Spinal cord (tissue), 9 donors: ENCODE measurements at regions not wholly inside any gene's neighbourhood (a gene's known extent, or its start where the extent isn't known, plus 50 kb on each side); places are given as distances from the start of the nearest gene placed in this dataset.

Source experiments
- DNase-seq, 6 donors: peaks; one replicate each; pipeline versions ENCODE4 v3.0.0 to v3.0.0-alpha.2; 2013 to 2015; ENCODE audit warnings: low spot score in 6 of 6, low read depth in 4 of 6
- H3K27ac ChIP-seq: one replicate; pipeline ENCODE4 v1.5.1; 2013; ENCODE audit warnings: low read depth, low read length, control low read depth
- H3K27me3 ChIP-seq: one replicate; pipeline ENCODE4 v1.6.1; 2013; ENCODE audit warnings: low read length; ENCODE audit not compliant: control insufficient read depth, insufficient read depth
- H3K36me3 ChIP-seq: one replicate; pipeline ENCODE4 v1.6.1; 2013; ENCODE audit warnings: low read length; ENCODE audit not compliant: control insufficient read depth, insufficient read depth
- H3K4me1 ChIP-seq: one replicate; pipeline ENCODE4 v1.6.1; 2013; ENCODE audit warnings: low read length; ENCODE audit not compliant: control insufficient read depth, insufficient read depth
- H3K4me3 ChIP-seq: one replicate; pipeline ENCODE4 v1.5.1; 2013; ENCODE audit warnings: low read depth, low read length, control low read depth
- H3K9me3 ChIP-seq: one replicate; pipeline ENCODE4 v1.6.1; 2013; ENCODE audit warnings: low read length; ENCODE audit not compliant: control insufficient read depth, insufficient read depth
- WGBS: methylation state at CpG from one replicate; pipeline ENCODE4 v1.1.5; 2013; ENCODE audit warnings: missing lambda C conversion rate; ENCODE audit not compliant: insufficient coverage; 5-methylcytosine and 5-hydroxymethylcytosine counted together
- donor health status: healthy.

DNA sequence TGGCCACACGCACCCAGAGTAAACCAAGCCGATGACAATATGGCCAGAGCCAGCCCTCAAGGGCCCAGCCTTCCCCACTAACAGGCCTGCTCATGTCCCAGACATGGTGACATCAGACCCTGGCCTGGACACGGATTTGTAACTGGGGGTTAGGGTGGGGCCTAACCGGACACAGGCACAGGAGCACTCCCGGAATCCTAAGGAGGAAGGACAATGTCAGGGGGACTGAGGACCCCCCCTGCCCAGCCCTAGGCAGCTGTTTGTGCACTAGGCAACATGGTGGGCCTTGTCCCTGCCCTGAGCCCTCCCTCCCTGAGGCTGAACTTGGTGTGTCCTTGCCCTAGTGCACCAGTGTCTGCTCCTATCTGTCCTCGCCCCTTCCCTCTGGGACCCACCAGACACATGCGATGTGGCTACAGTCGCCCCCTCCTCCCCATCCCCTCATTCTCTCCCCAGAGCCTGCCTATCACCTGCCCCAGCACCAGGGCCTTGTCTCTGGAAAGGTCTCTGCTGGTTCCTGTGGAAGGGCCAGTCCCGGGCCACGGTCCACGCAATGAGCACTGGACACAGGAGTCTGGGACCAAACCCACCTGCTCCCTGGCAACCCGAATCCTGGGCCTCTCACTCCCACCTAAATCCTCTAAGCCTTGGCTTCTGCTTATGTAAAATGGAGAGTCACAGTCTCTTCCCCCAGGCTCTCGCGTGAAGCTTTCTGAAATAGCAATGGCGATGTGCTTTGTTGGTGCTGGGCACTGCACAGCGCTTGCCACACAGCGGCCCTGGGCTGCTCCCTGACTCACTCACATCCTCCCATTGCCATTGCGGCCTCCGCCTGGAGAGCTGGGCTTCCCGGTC is 76.5 kb upstream of the RAB6C start:
- Histone ChIP-seq H3K36me3 (no peaks in the 10 kb centered on the region), H3K27me3 (no peaks in the 10 kb centered on the region), H3K4me3 (no peak overlapping the region), H3K4me1 (peaks cover 9% of the 10 kb centered on the region), H3K27ac (no peak overlapping the region), H3K9me3 (no peaks in the 10 kb centered on the region)
- DNase-seq, result no peak
- WGBS, result 86% methylated on average over 18 of the region's 20 CpGs

DNA sequence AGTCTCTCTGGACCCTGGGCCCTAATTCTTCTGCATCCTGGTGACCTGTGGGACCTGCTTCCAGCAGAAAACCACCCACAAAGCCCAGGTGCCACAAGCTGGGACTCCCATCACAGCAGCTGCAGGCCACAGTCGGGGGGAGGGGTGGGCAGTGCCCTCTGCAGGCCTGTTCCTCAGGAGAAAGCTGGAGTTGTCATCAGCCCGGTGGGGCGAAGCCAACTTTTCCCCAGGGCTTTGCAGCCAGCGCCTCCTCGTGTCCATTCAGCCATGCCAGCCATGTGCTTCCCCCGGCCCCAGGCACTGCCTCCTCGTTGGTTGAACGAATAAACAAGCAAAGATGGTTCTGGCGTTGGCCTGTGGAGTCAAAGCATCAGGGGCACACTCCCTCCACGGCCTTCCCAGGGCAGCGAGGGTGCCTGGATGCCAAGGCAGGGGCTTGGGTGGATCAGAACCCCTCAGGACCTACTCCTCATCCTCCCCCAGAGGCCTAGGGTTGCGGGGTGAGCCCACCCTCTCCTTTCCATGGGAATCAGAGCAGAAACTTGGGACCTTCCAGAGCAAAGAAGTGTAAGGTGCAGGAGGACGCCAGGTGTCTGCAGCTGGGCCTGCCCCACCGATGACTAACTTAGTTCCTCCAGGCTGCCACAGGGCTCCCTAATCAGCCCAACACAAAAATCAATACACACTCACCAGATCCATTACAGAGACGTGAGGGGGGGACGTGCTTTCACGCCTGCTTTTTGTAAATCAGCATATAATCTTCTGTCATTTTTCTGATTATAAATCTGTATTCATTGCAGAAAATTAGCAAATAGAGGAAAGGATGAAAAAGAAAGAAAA is 75.7 kb upstream of the RAB6C start:
- DNase-seq, result peak in 1 of 6 donors; percentile 15
- WGBS, result 73% methylated on average over 12 of the region's 17 CpGs

DNA sequence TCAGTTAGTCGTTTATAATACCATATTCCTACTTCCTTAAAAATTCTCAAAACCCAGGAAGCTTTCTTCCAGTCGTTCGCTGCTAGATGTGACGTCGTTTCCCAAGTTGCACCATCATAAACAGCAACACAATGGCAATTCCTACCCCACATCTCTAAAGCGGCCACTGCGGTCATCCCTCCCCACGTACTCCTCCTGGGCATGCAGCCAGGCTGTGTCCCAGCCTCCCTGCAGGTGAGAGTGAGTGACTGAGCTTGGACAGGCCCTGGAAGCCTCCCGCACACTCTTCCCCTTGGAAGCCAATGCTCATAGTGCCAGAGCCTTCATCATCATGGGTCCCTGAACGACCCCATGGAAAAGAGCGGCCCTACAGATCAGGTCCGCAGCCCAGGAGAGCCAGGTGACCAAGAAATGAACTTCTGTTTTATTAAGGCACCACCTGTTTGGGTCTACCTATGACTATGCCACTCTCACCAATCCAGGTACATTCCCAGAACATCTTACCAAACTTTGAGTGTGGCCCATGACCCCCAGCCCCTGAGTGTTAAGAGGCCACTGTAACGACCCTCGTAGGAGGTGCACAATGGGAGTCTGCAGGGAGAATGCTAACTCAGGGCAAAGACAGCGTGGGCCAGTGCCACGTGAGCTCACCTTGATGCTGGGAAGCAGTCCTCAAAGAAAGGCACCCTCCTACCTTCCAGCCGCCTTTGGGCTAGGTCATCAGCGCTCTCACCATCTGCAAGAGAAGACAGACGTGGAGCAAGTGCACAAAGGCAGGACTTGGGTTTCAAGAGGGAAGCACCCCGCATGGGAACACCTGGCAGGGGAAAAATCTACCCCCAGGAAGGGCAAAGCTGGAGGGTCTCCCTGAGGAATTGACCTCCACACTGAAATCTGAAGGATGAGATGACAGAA is 74.7 kb upstream of the RAB6C start:
- no peaks in the 10 kb centered on the region for H3K27me3 ChIP-seq
- no peak overlapping the region for H3K27ac ChIP-seq
- 85% methylated on average over 16 of the region's 20 CpGs for WGBS
- H3K36me3 ChIP-seq, result no peaks in the 10 kb centered on the region
- peaks cover 15% of the 10 kb centered on the region for H3K4me1 ChIP-seq
- H3K4me3 ChIP-seq, result no peak overlapping the region
- no peaks in the 10 kb centered on the region for H3K9me3 ChIP-seq
- DNase-seq, result peak in 1 of 6 donors; percentile 7

More for the DNA sequence above, 75.7 kb upstream of the RAB6C start:
- Histone ChIP-seq H3K27me3 (no peaks in the 10 kb centered on the region), H3K36me3 (no peaks in the 10 kb centered on the region), H3K4me3 (no peak overlapping the region), H3K4me1 (peaks cover 13% of the 10 kb centered on the region), H3K27ac (no peak overlapping the region), H3K9me3 (no peaks in the 10 kb centered on the region)

- DNase-seq, result no peak
- no peak overlapping the region for H3K27ac ChIP-seq
- H3K4me1 ChIP-seq, result peaks cover 15% of the 10 kb centered on the region
- H3K27me3 ChIP-seq, result no peaks in the 10 kb centered on the region
- WGBS, result 100% methylated on average over 1 of the region's 2 CpGs
- no peak overlapping the region for H3K4me3 ChIP-seq
- H3K36me3 ChIP-seq, result no peaks in the 10 kb centered on the region
- H3K9me3 ChIP-seq, result no peaks in the 10 kb centered on the region
These were observed 73.8 kb upstream of the RAB6C start for GRCh38 chr2:129905664-129906081.

DNA sequence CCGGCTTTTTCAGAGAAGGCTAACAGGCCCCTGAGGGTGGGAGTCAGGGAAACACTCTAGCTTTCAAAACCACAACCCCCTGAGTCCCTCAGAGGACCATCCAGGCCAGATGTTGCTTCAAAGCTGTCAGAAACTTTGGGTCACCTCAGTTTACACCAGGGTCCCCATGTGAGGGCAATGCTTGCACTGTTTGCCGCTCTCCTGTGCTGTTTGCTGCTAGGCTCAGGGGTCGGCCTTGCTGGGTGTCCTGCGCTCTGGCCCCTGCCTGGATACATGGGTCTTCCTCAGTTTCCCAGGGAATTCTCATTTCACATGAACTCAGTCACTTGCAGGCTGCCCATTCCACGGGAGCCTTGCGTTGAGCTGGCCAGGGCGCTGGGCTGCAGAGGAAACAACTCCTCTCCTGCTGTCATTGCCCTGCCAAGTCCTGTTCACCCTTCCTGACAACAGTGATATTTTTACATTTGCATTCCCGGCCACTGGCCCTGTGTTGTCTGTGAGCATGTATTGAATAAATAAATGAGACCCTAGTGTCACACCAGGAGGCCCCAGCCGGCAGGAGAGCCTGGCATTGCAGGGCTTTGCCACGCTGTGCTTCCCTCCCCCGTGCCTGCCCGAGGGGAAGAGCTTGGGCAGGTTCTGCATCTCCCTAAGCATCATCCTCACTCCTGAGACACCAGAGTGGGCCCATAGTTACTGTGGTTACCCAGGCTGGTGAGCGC is 73.2 kb upstream of the RAB6C start:
- Histone ChIP-seq H3K27ac (no peak overlapping the region), H3K27me3 (no peaks in the 10 kb centered on the region), H3K4me3 (no peak overlapping the region), H3K9me3 (no peaks in the 10 kb centered on the region), H3K36me3 (no peaks in the 10 kb centered on the region), H3K4me1 (peaks cover 15% of the 10 kb centered on the region)
- DNase-seq, result peak in 1 of 6 donors; percentile 9
- WGBS, result 58% methylated on average over 11 of the region's 13 CpGs

DNA sequence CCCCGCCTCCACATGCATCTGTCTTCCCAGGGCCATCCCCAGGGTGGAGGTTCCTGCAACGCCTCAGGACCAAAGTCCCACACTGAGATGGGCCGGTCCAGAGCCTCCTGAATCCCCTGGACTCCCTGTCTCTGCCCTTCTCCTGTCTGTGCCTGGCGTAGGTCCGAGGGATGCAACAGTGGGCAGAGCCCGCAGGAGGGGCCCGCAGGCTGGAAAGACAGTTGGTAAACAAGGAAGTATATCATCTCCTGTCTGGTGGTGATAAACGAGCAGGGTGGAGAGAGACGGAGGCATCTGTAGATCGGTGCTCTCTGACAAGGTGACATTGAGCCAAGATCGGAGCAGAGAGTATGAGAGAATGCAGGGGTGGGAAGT is 72.6 kb upstream of the RAB6C start:
- Histone ChIP-seq H3K4me3 (no peak overlapping the region), H3K27ac (no peak overlapping the region), H3K36me3 (no peaks in the 10 kb centered on the region), H3K9me3 (no peaks in the 10 kb centered on the region), H3K27me3 (no peaks in the 10 kb centered on the region), H3K4me1 (peaks cover 15% of the 10 kb centered on the region)
- peak in 1 of 6 donors; percentile 16 for DNase-seq
- 62% methylated on average over 11 of the region's 11 CpGs for WGBS

DNA sequence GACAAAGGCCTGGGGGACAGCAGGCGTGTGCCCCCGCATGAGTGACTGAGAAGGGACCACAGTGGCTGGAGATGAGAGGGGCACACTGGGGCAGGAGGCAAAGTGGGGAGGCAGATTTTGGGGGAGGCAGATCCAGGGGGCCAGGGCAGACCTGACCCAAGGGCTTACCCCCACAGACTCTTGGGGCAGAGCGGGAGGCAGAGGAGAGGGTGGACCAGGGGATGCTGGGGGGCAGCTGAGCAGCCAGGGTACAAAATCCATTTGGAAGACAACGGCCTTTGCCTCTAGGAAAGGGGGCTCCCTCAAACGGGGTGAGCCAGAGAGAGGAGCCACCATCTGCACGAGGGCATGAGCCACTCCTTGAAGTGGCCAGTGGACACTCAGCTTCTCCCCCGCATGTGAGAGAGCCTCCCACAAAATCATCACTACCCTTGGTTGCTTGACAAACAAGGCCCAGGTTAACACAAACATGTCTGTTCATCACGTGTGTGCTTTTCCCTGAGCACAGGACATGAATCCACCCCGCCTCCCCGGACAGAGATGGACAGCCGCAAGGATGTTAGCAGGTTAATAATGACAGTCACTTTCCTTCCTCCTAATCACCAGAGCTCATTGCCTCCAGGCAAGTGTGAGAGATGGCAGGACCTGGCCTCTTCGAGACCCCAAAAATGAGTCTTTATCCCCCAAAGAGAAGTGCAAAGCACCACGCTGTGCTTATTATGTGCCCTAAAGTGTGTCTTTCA is 72.0 kb upstream of the RAB6C start:
- Histone ChIP-seq H3K27me3 (no peaks in the 10 kb centered on the region), H3K4me1 (peaks cover 15% of the 10 kb centered on the region), H3K27ac (no peak overlapping the region), H3K4me3 (no peak overlapping the region), H3K9me3 (no peaks in the 10 kb centered on the region), H3K36me3 (no peaks in the 10 kb centered on the region)
- WGBS, result 86% methylated on average over 12 of the region's 13 CpGs
- peak in 1 of 6 donors; percentile 20 for DNase-seq

- H3K27me3 ChIP-seq, result no peaks in the 10 kb centered on the region
- no peaks in the 10 kb centered on the region for H3K9me3 ChIP-seq
- WGBS, result 87% methylated on average over 17 of the region's 18 CpGs
- no peak overlapping the region for H3K27ac ChIP-seq
- H3K36me3 ChIP-seq, result no peaks in the 10 kb centered on the region
- peaks cover 15% of the 10 kb centered on the region for H3K4me1 ChIP-seq
- H3K4me3 ChIP-seq, result no peak overlapping the region
- DNase-seq, result no peak
These were observed 70.6 kb upstream of the RAB6C start for GRCh38 chr2:129908721-129909373.
